Stimulated activated CD4-positive, alpha-beta T cell treated with anti-CD3 and anti-CD28 coated beads, Interleukin-1b, Interleukin-23, amount 100 ng/mL, for 48 hours (primary cell): ENCODE measurements at regions not wholly inside any gene's neighbourhood (a gene's known extent, or its start where the extent isn't known, plus 50 kb on each side); places are given as distances from the start of the nearest gene placed in this dataset.

Source experiments
- DNase-seq: peaks from one replicate; pipeline ENCODE4 v3.0.0-alpha.2; 2020

DNA sequence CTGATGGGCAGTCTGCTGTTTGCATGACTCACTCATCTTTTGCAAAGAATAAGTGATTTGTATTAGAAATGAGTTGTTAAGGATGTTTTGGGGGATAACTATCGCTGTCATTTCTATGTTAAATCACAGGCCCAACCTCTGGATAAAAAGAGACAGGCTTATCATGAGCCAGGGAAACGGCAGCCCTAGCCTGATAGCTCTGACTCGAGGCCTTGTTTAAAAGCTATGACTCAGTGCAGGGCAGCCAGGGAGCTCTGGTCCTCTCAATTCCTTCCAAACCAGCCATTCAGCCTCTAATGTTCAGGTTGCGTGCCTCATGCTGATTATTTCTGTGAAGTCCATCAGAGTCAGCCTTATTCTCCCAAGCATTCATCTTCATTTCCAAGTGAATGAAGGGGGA, 305.9 kb upstream of the HAND2 start:
- no peak for DNase-seq

DNA sequence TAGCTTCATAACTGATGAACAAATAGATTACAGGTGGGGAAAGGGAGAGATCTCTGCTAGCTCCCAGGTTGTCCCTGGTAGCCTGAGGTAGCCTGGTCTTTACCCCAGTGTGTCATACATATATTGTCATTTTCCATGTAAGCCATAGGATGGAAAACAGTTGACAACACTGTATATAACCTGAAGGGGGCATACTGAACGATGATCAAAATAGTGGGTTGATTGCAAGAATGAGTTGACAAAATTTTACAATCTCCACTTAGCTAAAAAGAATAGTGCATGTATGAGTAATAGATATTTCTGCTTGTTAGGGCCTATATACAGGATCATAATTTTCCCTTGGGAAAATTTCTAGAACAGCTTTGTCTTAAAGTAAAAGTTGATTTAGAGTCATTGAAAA, 304.1 kb upstream of the HAND2 start:
- no peak for DNase-seq

DNA sequence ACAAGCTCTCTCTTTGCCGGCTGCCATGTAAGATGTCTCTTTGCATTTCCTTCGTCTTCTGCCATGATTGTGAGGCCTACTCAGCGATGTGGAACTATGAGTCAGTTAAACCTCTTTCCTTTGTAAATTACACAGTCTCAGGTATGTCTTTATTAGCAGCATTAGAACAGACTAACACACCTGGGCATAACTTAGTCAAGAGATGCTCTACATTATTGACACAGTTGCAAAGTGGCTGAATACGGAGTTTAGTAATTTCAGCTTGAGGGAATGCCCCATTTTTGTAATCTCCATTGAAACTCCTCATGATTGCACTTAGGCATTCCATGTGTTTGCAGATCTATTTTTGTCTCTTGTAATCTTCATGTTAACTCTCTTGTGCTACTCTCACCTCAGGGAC, 299.5 kb upstream of the HAND2 start:
- DNase-seq, result no peak

DNA sequence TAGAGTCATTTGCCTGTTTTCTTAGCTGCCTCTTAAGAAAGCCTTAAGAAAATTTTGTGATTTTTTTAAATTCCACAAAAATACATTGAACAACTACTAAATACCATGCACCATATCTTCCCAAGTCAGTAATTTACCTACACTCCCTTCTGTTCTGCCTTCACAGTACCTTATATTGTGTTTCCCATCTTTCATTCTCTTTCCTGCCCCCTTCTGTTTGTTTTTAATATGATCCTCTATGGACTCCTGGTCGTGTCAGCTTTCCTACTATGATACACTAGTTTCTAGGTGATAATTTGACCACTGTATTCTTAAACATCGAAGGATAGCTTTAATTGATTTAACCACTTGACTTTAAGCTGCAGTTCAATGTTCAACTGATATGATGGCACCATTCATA, 297.7 kb upstream of the HAND2 start:
- DNase-seq, result no peak

DNA sequence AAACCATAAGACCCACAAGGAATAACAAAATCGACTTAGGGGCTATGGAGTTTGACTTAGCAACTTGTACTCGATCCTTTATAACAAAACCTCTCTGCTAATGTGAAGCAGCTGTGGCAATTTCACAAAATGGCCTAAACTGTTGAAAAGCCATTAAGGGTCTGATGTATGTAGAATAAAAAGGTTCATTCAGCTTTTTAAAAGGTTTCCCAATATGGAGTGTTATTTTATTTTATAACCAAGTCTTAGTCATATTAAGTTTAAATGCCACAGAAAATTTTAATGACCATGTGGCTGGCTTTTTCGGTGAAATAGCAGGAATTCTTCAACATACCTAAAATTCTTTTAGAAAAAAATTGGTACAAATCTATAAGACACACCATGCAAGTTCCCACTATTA, 291.8 kb upstream of the HAND2 start:
- DNase-seq, result no peak

DNA sequence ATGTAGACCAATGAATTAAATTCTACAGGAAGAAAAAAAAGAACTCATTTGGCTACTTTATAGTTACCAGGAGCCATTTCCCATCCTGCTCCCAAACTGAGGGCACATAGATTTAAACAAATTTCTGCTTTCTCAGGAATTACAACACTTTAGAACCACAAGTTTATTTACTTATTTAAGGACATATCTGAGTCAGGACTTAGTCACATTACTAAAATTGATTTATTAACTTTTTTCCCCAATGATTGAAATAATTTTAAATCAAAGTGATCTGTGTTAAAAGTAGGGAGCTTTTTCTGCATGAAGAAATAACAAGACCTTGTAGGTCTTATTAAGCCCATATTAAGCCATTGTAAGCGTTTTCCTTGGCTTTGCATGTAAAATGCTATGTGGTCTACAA, 291.0 kb upstream of the HAND2 start:
- DNase-seq, result no peak

DNA sequence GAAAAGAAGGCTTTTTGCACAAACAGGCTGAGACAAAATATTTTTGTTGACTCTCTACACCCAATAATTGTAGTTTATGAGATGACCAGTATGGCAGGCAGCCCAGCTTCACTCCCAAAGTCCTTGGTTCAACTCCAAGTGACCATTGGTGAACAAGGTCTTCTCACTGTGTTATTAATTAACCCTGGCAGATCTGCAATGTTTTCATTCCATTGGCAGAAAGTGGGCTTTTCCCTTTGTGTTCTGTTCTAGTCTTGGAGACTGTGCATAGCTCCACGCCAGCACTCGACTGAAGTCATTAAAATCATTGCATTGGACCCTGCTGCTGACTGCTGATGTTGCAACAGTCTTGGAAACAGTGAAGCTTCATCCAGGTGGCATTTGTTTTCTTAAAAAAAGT, 277.3 kb upstream of the HAND2 start:
- no peak for DNase-seq

DNA sequence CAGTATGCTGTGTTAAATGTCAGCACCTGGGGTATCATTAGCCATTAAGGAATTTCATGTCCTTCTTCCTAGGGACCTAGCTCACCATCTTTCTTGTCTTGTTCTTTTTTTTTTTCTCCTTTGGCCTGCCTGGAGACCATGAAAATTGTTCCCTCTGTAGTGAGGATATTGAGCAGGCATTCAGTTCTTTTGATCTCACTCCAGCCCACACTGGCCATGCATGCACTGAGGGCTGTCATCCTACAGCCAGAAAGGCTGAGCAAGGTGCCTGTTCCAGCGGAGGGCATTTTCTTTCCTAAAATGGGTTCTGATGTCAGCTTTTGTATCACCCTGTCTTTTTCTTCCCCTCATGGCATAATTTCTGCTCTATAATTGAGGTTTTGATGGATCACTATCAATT, 275.9 kb upstream of the HAND2 start:
- no peak for DNase-seq

DNA sequence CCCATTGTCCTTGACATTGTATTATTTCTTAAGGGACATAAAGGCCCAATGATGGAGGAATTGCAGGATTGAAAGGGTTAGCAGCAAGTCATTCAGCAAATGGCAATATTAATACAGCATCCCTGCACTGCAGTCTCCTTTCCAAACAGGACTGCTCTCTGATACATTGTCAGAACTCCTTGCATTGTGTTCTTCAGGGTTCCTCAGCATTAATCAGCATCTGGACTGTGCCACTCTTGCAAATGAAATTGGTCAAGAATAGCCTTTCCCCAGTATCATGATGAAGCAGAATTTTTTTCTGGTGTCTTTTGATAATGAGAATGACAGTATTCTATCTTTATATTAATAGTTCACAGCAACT, 272.6 kb upstream of the HAND2 start:
- DNase-seq, result no peak

DNA sequence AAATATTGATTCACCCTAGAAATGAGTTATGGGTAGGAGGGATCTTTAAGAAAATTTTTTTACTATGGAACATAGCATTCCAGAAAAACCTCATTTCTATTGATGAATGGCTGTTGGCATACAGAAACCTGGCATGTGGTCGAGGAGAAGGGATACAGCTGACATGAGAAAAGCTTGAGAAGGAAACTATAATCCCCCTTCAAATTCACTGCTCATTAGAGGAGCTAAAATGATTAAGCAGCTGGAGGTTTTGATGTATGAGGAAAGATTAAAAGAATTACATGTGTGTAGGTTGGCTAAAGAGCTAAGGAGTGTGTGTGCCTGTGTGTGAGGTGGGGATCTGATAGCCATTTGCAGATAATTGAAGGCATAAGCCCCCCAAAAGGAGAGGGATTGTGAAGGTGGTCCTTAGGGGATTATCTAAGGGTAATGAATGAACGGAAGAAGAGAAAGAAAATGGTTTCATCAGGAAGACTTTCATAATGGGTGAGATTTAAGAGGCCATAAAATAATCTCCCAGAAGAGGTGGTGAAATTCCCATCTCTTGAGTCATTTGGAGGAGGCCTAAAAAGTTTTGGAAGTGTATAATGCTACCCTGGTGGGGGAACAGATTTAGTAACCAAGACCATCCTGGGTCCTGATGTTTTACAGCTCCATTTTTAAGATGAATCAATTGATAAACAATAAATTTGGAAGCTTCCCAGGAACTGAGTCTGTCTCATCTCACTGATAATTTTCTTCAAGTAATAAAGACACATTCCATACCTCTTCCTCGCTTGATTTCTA, 272.0 kb upstream of the HAND2 start:
- DNase-seq, result no peak

DNA sequence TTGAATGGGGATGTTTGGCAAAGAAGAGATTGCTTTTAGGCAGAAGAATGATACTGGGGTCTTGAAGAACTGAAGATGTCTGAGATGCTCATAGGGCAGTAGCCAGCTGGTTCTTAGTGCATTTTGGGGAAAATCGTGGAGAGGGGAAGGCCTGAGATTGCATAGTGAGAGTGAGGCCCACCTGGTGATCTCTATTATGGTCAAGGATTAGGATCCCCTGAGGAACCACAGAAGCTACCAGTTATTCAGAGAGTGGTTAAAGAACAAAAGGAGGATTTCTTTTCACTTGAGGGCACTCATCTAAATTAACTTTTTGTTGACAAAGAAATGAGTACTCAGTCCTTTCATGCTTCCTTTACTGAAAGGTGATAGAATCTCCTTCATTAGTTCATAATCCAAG, 271.3 kb upstream of the HAND2 start:
- DNase-seq, result no peak

DNA sequence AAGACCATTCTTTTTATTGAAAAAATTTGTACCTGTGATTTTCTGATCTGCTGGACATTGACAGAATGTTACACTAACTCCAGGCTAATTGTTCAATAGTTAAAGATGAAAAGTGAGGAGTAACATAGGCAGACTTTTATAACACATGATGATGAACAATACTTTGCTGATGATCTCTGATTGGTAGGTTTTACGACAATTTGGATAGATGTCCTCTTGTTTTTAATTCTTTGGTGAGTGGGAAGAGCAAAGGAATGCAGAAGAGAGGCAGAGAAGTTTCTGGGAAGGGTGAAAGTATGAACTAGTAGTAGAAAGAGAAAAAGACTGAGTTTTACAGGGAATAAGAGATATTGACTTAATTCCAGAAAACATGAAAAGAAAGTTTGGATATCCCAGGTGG, 267.3 kb upstream of the HAND2 start:
- no peak for DNase-seq

DNA sequence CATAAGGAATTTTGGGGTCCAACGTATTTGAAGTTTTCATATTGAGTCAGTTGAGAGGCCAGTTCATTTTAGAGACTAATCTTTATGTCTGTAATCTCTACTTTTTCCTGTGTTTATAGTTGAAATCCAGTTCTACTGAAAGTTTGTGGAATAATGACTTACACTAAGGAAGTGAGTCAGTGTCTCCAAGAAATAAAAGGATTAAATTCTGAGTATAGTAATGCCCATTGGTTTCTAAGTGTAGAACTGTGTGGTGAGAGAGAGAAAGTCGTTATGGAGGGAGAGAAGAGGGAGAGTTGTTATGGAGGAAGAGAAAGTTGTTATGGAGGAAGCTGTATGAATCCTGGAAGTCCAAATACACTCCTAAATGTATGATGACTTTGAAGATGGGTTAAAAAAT, 264.6 kb upstream of the HAND2 start:
- no peak for DNase-seq

DNA sequence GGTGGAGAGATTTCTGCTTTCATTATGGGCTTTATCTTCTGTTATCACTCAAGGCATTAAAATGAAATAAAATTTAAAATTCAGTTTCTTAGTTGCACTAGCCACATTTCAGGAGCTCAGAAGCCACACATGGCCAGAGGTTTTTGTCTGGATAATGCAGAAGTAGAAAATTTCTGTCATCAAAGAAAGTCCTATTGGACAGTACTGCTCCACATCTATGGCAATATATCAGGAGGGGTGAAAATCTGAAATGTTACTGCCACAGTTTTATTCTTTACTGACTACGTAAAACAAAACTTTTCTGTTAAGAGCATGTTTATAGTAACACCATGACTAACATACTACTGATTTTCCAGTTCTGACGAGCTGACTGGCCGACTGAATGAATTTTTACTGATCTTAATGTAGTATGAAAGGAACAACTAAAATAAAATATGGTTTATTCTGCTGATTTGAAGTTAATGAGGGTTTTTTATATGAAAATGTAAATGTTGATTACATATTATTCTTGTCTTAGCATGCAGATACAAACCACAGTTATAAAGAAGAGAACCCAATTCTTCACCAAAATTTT, 264.0 kb upstream of the HAND2 start:
- DNase-seq, result no peak

DNA sequence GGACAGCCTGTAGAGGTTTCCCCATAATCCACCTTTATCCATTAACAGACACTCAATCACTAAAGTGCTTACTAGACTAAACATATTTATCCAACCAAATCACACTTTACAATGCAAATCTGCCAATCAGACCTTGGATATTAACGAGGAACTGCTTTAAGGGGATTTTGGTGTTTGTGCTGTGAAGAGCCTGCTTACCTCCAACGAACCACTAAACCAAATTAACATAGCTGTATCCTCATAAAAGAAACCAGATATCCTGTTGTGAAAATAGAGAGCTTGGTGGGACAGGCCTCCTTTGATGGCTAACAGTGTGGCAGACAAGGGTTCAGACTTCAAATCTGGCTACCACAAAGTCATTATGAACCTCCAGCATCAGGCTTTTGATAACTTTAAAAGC, 252.6 kb upstream of the HAND2 start:
- DNase-seq, result no peak

DNA sequence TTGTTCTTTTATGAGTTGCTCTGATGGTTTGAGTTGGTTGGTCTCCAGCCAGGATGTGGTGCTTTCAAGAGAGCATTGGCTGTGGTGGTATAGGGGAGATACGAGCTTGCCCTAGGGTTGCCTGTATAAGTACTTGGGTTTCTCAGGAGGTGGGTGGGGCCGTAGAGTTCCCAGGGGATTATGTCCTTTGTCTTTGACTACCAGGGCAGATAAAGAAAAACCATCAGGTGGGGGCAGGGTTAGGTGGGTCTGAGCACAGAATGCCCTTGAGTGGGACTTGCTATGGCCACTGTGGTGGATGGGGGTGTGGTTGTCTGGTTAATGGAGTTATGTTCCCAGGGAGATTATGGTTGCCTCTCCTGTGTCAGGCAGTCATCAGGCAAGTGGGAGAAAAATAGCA, 247.9 kb upstream of the HAND2 start:
- no peak for DNase-seq

DNA sequence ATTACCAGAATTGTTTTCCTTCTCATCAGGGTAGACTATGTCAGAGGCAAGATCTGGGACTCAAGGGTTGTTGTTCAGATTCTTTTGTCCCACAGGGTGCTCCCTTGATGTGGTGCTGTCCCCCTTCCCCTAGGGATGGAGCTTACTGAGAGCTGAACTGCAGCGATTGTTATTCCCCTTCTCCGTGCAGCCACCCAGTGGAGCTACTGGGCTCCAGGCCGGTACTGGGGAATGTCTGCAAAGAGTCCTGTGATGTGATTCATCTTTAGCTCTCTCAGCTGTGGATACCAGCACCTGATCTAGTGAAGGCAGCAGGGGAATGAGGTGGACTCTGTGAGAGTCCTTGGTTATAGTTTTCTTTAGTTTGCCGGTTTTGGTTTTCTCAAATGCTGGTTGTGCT, 247.4 kb upstream of the HAND2 start:
- no peak for DNase-seq

DNA sequence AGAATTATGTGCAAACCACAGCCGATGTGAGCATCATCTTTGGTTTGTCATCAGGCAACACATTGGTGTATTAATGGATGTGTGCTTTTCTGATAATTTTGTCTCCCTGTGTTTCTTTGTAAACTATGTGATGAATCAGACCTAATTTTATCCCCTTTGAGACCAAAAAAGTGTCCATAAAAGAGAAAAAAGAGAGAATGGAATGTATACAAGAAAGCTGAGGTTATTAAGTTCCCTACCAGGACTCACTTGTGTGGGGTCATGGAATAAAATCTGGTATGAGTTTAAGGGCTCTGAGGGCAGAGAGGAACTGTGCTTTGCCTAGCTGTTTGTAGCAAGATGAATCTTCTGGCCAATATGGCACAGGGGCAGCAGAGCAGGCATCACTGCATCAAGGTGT, 239.5 kb upstream of the HAND2 start:
- no peak for DNase-seq

DNA sequence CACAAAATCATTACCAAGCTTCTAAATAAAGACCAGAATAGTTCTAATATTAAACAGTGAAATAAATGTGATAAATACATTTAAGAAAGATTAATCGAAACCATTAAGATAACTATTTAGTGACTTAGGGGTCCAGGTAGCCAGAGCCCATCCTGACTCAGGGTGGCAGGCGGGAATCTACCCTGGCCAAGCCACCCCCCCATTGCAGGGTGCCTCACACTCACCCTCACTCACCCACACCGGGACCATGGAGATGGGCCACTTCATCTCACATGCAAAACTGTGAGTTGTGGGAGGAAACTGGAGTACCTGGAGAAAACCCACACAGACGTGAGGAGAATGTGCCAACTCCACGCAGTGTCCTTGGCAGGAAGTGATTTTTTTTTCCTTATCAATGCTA, 237.6 kb upstream of the HAND2 start:
- no peak for DNase-seq

DNA sequence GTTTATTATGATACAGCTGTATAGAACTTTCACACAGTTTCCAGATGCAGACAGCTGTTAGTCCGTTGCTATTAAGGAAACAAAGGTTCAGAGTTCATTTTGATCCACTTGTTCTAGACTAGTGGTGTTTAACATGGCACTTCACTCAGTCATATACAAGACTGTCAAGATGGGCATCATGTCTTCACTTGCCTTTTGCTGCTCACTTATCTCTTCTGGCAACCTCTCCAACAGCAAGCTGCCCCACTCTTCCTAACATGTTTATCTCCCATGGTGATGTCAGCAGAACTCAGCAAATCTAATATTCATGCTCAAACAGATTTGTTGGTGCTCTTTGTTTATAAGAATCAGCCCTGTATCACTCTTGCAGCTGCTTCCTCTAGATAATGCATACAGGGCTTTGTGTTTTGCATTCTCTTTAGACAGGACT, 236.2 kb upstream of the HAND2 start:
- DNase-seq, result no peak

DNA sequence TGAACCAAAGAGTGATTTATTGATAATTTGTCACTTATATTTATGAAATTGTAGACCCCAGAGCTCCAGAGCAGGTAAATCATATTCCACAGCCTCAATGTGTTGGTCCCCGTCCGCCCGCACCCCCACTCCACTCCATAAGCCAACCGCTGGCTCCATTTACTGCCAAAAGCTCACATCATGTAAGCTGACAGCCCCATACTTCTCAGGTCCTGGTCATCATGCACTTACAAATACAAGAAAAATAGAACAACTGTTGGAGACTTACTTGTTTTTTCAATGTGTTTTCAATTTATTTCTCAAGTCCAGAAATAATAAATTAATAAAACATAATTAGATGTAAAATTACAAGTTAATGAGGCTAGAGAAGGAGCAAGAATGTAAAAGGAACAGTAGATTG, 235.7 kb upstream of the HAND2 start:
- DNase-seq, result no peak

DNA sequence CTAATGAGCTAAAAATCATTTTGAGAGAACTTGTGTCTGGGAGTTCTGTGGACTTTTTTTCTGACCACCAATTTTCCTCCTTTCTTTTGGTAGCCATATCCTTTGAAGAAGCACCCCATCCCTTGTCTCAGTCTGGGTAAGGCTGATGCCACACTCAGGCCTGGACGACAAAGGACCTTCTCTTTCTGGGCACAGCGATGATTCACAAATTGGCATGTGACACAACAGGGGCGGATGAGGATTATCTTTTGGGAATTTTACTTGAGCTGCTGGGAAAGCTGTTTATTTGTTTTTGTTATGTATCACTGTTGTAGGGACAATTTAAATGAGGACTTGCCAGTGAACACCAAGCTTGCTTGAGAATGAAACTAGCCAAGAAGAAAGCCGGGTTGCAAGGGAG, 233.4 kb upstream of the HAND2 start:
- no peak for DNase-seq

DNA sequence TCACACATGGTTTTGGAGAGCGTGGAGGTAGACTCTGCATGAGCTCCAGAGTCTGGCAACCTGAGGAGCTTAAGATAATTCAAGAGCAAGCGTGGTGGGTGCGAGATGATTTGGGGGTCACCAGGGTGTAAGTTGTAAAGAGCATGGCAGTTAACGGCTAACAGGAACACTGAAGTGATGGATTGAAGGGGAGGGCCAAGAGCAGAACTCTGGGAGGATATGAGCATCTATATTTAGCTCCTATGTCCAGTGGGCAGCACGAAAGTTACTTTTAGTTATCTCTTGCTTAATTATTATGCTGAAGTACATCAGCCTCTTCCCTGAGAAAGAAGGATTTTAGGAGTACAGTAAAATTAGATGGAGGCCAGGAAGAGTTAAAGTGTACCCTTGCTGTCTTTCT, 231.9 kb upstream of the HAND2 start:
- no peak for DNase-seq

DNA sequence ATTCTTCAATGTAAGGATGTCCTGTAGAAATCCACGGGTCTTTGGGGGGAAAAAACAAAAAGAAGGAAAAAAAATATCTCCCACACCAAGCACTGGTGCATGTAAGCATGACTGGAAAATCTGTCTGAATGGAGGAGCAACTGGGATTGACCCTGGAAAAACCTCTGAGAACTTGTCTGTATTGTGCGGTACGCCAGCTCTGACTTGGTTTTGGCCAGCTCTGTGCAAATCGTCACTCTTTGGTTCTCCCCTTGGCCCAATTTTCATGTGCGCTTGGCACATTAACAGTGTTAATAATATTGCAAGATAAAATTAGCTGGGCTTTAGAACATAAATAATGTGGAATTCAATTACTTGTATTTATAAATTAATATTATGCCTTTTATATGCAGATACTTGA, 231.2 kb upstream of the HAND2 start:
- no peak for DNase-seq

DNA sequence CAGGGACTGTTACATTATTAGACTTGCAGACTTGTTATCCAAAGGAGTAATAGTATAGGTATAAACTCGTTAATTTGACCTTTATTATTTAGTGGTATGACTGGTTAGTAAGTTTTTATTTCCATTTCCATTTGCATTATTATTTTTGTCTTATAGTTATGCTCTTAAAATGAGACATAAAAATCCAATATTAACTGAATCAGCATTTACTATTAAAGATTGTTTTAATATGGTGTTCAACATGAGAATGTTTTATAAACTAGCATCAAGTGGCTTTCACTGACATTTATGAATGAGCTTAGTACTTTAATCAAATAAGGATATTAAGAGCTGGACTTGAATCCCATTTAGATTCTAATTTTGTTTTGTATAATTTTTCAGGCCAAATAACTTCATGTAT, 228.1 kb upstream of the HAND2 start:
- DNase-seq, result no peak
